Head of caudate nucleus (tissue), 42 donors: ENCODE measurements at regions not wholly inside any gene's neighbourhood (a gene's known extent, or its start where the extent isn't known, plus 50 kb on each side); places are given as distances from the start of the nearest gene placed in this dataset.

ENCODE experiments used
- DNase-seq, 42 donors: peaks; one replicate each; pipeline versions ENCODE4 v3.0.0 to v3.0.0-alpha.2; 2020 to 2021; ENCODE audit warnings: mixed read lengths in 7 of 42
- intact Hi-C: fragments of 100-400 bp; cut with DNase I; formaldehyde crosslinking; loops from one replicate; pipeline ENCODE4 v1.15.0; 2022

- DNase-seq: peak; percentile 72 to 98 (median 94)
- intact Hi-C loops: loop anchor here (5.0 kb wide), 2 partner anchors 75 to 305 kb away; no protein-coding TSS in a partner anchor
Measured at GRCh38 chr4:152021788-152022438, 261.1 kb upstream of the GATB start.

GRCh38 chr4:152020073-152020472 is 259.3 kb upstream of the GATB start:
- intact Hi-C loops: loop anchor here (5.0 kb wide), 2 partner anchors 77 to 303 kb away; no protein-coding TSS in a partner anchor
- no peak for DNase-seq

GRCh38 chr4:152016303-152016620 is 255.5 kb upstream of the GATB start:
- intact Hi-C loops: no loop called here

GRCh38 chr4:152015597-152016302 is 254.9 kb upstream of the GATB start:
- DNase-seq: peak in 6 of 42 donors; percentile 22 to 61 (median 32)
- intact Hi-C loops: no loop called here

More at GRCh38 chr4:152016303-152016620, 255.5 kb upstream of the GATB start:
- peak in 29 of 42 donors; percentile 26 to 81 (median 49) for DNase-seq

GRCh38 chr4:152014280-152014679 is 253.5 kb upstream of the GATB start:
- intact Hi-C loops: no loop called here

DNA sequence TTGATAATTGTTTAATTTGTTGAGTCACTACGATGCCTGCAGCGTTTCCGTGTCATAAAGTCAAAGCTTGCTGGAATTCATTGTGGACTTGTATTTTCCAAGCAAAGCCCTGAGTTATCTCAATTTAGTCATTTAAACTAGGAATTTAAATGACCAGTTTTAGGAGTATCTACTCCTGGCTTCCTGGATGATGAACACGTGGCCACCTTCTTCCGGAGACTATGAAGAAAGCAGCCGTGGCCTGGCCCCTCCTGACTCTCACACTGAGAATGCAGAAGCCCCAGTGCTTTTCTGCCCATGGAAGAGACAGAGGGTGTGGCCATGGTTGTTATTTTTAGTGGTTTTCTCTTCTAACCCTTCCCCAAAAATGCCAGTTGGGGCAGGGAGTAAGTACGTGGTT is 250.7 kb upstream of the GATB start:
- DNase-seq: no peak
- intact Hi-C loops: no loop called here

More at GRCh38 chr4:152014280-152014679, 253.5 kb upstream of the GATB start:
- no peak for DNase-seq

DNA sequence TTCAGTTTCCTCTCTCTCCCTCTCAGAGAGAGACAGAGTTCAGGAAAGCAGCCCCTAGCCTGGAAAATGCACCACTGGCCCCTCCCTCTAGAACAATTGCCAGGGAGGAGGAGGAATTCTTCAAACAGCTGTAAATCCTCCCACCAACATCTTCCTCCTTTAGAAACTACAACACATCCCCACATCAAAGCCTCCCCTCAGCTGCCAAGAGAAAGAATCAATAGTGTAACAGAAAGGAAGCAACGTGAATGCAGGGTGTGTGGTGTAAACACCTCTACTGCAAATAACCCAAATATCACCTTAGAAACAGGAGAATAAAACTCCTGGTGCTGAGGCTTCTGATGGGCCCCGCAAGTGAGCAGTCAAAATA is 249.9 kb upstream of the GATB start:
- DNase-seq: peak in 2 of 42 donors; percentile 32 to 48
- intact Hi-C loops: no loop called here

GRCh38 chr4:152009983-152010709 is 249.3 kb upstream of the GATB start:
- intact Hi-C loops: no loop called here
- no peak for DNase-seq

DNA sequence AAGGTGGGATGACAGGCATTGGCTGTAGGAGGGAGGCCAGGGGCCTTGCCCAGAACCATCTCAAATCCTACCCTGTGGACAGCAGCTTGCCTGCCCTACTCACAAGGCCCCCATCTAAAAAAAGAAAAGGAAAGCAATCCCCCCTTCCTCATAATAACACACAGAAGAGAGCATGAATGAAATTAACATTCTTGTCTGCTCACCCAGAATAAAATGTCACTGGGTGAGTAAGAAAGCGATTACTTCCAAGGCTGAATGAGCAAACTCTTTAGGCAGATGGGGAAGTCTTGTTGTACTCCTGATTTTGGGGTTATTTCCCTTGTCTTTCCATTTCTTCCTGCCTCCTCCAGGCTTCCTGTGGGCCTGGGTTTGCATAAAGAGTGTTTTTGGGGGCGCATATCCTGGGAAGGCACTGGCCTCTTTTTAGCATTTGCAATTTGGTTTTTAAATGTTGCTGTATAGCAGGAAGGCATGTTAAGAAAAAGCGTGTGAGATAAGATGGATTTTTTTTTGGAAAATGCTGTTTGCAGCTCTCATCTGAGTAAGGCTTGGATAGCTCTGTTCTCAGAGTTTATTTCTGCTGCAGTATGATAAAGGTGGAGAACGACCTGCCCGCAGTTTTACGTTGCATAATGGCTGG is 248.3 kb upstream of the GATB start:
- intact Hi-C loops: no loop called here
- DNase-seq: no peak

DNA sequence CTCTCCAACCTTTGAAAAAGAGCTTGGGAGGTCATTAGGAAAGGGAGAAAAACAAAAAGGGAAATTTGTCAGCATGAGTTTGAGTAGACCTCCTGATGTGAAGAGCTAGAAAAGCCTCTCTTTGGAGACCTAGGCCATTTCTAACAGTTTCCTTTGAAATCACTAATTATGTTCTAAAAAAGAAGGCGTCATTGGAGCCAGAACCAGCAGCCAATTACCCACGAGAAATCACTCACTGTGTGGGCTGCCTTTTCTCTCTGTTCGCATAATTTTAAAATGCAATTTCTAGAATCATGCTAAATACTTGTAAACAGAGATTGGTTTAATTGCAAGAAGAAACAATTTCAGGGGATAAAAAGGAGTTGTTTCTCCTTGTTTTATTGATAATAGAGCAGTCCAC is 246.3 kb upstream of the GATB start:
- intact Hi-C loops: no loop called here
- peak in 1 of 42 donors; percentile 60 for DNase-seq

DNA sequence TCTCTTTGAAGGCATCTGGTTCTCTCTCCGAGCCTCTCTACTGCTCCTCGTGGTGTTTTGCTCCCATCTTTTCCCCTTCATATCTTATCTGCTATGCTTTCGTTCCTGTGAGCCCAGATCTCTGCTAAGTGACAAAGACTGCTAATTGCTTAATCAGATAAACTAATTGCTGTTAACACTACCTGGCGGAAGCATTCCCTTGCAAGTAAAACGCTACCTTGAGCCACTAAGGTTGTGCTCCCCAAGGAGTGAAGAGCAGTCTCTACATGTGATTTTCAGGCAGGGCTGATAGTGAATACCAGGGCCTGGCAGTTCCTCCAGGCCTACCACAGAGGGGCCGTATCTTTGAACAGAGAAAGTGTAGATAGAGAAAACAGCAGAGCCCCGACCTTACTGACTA is 244.0 kb upstream of the GATB start:
- intact Hi-C loops: no loop called here
- no peak for DNase-seq

- intact Hi-C loops: no loop called here
- no peak for DNase-seq
Measured at GRCh38 chr4:152000518-152000917, 239.7 kb upstream of the GATB start.

GRCh38 chr4:151998723-151999122 is 237.9 kb upstream of the GATB start:
- intact Hi-C loops: no loop called here

GRCh38 chr4:151997461-151997860 is 236.7 kb upstream of the GATB start:
- DNase-seq: peak in 3 of 42 donors; percentile 44 to 67 (median 52)
- intact Hi-C loops: no loop called here

More at GRCh38 chr4:151998723-151999122, 237.9 kb upstream of the GATB start:
- no peak for DNase-seq

- intact Hi-C loops: no loop called here
- no peak for DNase-seq
Measured at GRCh38 chr4:151994429-151994828, 233.6 kb upstream of the GATB start.

GRCh38 chr4:151993521-151993920 is 232.7 kb upstream of the GATB start:
- no peak for DNase-seq
- intact Hi-C loops: no loop called here

GRCh38 chr4:151992332-151993154 is 231.7 kb upstream of the GATB start:
- intact Hi-C loops: no loop called here
- DNase-seq: no peak

DNA sequence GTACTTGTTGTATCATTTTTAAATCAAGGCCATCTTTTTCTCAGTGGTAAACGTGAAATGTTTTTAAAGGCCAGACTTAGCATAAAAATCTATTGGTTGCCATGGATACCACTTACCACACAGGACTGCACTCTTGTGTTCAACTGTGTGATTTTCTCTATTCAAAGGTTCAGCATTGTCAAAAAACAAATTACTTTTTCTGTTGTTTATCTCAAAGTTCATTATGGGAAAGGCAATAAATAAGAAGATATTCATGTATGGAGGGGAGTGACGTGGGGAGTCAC is 231.0 kb upstream of the GATB start:
- intact Hi-C loops: no loop called here
- DNase-seq: no peak
